ENCODE measurements at regions not wholly inside any gene's neighbourhood (a gene's known extent, or its start where the extent isn't known, plus 50 kb on each side); places are given as distances from the start of the nearest gene placed in this dataset.

DNA sequence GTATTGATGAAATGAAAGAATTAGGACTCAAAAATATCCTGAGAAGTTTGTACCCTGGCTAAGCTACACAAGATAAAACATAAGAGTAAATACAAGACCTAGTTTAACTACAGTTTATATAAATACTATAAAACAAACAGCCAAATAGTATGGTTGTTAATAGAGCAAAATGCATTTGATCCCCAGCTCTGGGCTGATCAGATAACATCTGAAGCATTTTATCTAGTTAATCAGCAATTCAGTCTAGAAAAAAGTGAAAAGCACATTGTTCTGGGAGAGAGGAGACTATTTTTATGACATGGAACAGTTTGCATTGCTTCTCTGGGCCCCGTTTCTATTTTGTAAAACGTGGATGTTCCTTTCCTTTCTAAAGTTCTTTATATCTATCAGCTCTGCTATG, 139.6 kb upstream of the RORB start:
- TF ChIP-seq, protein P1, sequence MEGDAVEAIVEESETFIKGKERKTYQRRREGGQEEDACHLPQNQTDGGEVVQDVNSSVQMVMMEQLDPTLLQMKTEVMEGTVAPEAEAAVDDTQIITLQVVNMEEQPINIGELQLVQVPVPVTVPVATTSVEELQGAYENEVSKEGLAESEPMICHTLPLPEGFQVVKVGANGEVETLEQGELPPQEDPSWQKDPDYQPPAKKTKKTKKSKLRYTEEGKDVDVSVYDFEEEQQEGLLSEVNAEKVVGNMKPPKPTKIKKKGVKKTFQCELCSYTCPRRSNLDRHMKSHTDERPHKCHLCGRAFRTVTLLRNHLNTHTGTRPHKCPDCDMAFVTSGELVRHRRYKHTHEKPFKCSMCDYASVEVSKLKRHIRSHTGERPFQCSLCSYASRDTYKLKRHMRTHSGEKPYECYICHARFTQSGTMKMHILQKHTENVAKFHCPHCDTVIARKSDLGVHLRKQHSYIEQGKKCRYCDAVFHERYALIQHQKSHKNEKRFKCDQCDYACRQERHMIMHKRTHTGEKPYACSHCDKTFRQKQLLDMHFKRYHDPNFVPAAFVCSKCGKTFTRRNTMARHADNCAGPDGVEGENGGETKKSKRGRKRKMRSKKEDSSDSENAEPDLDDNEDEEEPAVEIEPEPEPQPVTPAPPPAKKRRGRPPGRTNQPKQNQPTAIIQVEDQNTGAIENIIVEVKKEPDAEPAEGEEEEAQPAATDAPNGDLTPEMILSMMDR (IDR thresholded peaks at IDR 0.05) = no peak
- no peak for TF ChIP-seq POLR2A (IDR thresholded peaks at IDR 0.05; ENCODE audit: low read depth)
- TF ChIP-seq EP300 (IDR thresholded peaks at IDR 0.05) = no peak
- no peak for TF ChIP-seq POLR2AphosphoS5 (IDR thresholded peaks at IDR 0.05)

Data from esophagus muscularis mucosa (tissue), 4 donors.